ENCODE measurements at regions not wholly inside any gene's neighbourhood (a gene's known extent, or its start where the extent isn't known, plus 50 kb on each side); places are given as distances from the start of the nearest gene placed in this dataset.
"Not testable (repeated sequence)": the region's sequence is repeated elsewhere in the genome, so short reads cannot be mapped to it uniquely, and the experiment has no call there.

DNA sequence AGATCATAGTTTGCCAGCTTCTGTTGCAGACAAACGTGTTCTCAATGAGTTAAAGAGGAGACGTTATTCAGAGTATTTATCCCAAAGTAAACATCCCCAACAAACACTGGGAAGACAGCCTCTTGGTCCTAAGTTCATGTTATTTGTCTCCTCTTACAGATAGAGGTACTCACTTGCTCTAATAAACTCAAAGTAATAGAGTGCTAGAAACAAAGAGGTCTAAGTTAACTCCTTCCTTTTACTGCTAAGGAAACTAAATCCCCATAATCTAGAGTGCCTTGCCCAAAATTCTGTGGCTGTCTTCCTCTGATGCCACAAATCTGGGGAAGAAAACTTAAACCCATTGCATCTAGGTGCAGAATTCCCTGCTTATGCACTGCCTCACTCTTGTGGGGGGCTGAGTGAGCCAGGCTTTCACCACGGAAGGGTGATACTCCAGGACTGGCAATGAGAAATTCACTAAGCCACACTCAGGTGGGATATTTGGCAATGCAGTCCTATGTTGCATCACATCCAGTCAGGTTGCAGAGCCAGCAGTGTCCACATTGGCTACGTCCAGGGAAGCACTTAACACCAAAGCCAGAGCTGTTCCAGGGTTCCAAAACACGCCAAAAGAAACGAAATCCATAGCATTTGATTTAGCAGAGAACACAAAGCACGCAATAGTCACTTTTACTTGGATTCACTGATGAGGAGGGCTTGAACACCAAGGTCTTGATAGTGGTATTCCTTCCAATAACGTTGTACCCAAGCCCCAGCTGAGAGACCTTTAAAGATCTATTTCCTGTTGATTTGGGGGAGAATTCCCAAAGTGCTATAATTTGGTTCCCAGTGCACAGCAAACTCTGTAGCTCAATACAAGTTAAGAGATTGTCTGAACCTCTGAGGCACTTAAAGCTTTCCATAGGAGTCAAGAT lies 81.0 kb upstream of the FOXQ1 start:
- DNase-seq: no peak

DNA sequence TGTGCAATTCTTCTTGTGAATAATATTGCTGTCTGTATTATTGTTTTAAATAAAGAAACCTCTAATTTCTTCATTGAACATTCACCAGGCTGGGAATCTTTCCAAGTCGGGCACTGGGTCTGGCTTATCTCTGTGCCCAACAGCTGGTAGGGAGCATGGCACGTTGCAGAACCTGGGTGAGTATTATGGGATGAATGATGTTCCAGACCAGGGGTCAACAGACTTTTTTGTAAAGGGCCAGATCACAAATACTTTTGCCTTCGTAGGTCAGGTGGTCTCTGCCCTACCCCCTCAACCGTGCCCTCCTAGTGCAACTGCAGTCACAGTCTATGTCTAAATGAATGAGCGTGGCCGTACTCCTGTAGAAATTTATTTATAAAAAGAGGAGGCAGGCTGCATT lies 81.6 kb upstream of the FOXQ1 start:
- DNase-seq: no peak

DNA sequence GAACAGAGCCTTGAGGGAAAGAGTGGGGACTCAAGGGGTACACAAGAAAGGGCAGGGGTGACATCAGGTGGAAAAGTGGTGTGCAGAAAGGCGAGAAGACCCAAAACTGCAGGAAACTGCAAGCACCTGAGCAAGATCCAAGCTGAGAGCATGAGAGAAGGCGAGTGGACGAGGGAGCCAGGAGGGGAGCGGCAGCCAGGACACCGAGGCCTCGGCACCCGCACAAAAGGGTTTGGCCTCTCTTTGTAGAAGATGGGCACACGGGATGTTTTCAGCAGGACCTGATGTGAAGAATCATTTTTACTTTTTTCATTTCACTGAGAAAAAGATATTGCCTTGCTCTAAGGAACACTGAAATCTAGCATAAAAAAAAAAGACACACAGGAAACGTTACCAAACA lies 82.1 kb upstream of the FOXQ1 start:
- no peak for DNase-seq

DNA sequence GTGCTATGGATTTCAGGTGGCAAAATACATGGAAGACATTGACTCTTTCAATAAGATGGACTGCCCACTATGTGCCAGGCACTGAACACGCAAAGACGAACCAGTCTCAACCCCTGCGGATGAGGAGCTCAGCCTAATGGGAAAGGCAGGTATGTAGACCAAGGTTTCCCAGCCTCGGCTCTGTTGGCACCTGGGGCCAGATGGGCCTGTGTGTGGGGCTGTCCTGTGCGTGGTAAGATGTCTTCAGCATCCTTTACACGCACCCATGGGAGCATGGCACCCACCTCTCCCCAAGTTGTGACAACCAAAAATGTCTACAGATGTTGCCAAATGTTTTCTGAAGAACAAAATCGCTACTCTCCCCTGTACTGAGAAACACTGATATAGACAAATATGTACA lies 82.6 kb upstream of the FOXQ1 start:
- no peak for DNase-seq

DNA sequence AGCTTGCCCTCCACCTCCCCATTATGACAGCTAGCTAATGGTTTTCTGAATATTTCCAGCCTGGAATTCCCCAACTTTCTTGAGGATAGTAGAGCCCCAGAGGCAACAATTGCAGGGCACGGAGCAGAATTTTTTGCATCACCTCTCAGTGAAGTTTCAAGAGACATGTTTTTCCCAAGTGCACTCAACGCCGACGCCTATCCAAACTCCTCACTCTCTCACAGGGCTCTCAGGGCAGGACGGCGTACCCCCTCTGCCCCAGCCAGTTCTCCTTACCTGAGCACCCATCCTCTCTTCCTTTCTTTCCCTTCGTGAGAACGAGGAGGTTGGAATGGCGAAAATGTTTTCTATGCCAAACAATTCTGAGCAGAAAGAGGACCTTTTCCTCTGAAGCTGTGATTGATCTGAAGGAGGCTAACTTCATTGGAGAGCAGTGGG lies 83.1 kb upstream of the FOXQ1 start:
- DNase-seq: no peak

DNA sequence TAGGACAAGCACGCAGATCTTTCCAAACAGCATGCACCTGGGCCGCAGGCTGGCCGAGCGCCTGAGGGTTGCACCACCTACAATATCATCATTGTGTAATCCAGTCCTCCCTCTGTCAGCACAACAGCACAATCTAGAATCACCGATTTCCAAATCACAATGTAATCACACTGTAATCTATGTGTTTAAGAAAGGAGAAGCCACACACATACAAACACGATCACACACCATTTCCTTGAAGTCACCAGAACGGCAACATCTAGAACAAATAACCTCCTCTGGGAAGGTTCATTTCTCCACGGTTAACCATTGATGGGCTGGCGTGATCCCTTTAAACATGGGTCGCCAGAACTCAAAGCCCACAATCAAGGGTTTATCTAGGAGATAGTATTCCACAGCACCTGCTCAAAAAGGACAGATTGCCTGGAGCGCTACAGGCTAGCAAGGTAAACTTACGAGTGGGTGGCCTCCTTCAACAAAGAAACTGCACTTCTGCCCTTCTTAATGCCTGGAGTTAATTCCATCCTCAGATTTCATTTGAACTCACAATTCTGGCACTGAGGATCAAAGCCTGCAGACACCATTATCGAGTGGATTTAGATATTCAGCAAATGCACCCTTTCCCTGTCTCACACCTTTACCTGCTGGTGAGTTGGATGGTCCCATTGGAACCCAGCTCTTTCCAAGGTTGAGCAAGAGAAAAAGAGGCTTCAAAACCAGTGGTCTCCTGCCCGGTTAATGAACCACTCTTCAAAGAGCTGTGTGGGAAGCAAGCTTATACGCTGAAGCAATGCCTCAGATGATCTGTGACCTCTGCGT lies 83.8 kb upstream of the FOXQ1 start:
- no peak for DNase-seq

DNA sequence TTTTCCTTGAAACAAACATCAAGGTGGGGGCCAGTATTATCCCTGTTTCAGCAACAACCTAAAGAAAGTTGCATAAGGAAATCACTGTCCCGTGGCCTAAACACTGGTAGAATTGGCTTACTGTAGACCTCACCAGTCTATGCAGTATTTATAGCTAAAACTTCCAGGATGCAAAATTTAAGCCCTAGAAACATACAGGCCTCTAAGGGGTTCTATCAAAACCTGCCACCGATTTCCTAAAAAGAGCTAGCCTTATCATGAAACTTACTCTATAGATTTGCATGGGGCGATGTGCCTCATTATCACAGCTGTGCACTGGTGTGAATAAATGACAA lies 84.3 kb upstream of the FOXQ1 start:
- no peak for DNase-seq

DNA sequence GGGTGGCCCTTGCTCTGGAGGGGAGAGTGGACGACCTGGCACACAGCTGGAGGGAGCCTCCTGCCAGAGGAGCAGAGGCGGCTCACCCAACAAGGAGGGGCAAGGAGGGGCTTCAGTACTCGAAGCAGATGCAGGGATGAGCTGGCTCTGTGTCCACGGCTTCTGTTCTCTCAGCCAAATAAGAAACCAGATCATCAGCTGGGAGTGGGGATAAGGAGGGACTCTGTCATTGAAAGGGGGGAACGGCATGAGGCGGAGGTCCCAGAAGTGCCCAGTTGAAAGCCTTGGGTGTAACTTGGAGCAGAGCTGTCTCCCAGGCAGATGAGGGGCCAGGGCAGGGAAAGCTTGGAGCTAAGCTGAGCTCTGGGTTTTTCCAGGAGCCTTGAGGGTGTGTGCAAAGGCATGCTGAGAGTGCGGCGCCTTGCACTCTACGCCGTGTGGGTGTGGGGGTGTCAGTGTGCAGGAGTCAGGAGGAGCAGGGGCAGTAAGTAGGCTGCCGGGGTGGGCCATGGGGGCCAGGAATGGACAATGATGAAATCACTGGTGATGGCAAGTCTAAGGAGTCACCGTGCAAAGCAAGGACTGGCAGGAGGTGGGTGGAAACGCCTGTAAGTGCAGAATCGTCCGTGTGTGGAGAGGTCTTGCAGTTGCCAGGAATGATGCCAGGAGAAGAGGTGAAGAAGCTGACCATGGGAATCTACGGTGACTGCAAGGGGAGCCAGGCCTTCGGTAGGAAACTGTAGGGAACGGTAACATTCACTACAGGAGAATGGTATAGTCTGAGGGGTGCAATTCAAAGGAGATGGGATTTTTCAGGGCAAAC lies 85.4 kb upstream of the FOXQ1 start:
- DNase-seq: no peak

DNA sequence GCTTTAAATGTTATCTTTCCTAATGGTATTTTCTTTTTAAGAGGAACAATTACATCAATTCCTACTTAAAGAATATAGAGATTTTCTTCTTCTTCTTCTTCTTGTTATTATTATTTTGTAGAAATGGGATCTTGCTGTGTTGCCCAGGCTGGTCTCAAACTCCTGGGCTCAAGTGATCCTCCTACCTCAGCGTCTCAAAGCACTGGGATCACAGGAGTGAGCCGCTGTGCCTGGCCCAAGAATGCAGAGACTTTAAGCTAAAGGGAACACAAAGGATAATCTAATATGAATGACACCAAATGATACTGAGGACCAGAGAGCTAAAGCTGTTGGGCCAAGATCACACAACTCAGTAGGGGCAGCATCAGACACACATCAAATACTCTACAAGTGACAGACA lies 87.4 kb upstream of the FOXQ1 start:
- no peak for DNase-seq

DNA sequence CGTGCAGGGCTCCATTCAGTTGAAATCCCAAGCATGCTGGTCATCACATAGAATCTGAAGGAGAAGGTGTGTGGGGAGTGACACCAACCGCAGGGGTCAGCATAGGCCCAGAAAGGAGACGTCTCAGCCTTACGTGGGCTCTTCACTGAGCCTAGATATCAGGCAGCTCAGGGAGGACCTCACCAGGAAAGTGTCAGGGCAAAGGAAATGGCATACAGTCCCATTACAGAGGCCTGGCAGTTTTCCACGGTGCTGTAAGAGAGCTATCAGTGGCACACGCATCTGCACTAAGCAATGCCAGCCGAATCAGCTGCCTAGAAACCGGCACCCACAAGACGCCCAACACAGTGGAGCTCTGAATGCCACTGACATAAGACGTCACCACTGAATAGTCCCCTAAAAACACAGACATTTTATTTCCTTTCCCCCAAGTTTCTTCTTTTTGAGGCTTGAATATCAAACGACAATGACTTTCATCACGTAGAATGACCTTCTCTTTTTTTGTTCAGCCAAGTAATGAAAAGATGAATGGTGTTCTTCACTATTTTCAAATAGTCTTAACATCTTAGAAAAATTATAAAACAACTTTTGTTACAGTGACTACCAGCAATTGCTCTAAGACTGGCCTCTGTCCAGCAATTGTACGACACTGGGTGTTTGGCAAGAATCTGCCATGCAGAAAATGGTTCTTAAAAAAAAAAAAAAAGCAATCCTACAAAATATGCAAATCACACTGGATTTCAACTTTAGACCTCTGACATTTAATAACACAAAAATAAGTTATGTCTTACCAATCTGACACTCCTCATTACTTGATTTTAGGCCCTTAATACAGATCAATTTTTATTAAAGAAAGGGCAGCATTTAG lies 88.9 kb upstream of the FOXQ1 start:
- no peak for DNase-seq

DNA sequence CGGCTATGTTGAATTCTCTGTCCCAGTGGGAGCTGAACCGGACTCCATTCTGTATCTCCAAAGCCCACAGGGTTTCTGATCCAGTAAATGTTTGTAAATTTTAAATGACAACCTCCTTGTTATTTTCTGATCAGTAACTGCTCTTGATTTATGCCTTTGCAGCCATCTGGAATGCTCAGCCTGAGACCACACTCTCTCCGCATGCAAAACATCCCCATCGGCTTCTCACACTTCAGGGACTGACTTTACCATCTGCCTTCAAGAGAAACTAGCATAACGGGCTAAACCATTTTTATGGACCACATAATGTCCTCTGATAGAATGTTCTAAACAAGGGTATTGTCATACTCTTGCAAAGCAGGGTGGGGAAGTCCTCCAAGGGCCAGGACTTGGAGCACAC lies 94.5 kb upstream of the FOXQ1 start:
- DNase-seq: no peak

DNA sequence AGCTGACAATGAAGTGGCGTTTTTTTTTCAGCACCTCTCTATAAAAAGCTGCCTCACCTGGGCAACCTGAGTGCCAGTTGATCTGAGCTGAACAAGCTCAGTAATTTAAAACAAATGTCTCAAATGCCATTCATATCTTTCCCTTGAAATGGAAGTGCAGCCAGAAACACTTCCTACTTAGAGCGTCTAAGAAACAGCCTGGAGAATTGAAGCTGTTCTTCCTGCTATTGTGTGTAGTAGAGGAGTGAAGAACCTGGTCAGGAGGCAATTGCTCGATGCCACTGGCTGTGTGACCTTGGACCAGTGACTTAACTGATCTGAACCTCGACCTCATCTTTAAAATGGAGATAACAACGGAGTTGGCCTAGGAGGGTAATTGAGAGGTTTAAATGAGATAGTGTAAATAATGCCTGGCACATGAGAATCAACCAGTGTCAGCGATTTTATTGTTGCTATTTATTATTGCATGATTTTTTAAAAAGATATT lies 95.4 kb upstream of the FOXQ1 start:
- no peak for DNase-seq

DNA sequence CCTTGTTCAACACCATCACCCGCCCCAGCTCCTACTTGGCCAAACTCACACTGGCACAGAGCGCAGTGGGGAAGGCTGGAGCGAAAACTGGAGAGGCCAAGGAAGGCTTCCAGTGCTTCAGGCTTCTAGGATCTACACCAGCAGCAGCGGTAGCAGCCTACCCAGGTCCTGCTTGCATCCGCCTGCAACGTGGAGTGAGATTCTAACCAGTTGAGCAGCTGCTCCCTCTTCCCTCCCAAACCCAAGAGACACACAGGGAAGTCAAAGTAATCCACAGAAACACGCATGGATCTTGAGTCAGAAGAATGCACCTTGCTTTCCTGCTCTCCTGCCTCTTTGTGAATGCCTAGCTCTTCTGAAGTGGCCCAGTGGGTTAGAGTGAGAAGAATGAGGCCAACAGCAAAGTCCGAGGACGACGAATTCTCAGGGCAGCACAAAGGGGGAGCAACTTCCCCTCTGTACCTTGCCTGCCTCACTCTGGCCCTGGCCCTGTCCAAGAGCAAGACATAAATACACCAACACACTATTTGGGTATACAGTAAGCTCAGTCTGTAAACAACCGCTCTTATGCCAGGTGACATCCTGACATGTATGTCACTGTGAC lies 95.9 kb upstream of the FOXQ1 start:
- DNase-seq: no peak

DNA sequence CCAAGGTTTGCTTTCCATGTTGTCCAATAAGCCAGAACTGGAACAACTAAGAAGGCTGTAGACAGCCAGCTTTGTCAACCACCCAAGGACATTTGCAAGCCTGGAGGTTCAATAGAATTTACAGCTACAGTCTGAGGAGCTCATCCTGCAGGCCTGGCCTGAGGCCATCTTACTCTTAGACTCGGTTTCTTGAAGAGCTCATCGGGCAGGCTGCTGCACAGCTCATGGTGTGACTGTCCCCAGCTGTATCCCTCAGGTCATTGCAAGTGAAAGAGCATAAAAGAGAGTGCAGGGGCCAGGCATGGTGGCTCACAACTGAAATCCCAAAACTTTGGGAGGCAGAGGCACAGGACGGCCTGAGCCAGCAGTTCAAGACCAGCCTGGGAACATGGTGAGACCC lies 96.9 kb upstream of the FOXQ1 start:
- no peak for DNase-seq

DNA sequence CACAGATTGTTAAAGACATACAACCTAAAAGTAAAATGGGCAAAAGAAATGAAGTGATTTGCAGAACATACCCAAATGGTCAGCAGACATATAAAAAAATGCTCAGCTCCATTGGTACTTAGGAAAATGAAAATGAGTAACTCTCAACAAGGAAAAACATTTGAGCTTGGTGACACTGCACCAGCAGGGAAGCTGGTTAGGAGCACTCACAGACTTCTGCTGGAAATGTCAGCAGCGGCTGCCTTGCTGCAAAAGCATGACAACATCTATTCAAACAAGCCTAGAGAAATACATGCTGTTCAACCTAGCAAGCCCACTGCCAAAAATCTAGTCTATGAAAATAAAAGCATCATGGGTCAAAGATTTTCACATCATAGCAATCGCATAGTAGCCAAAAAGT lies 99.0 kb upstream of the FOXQ1 start:
- DNase-seq: no peak

DNA sequence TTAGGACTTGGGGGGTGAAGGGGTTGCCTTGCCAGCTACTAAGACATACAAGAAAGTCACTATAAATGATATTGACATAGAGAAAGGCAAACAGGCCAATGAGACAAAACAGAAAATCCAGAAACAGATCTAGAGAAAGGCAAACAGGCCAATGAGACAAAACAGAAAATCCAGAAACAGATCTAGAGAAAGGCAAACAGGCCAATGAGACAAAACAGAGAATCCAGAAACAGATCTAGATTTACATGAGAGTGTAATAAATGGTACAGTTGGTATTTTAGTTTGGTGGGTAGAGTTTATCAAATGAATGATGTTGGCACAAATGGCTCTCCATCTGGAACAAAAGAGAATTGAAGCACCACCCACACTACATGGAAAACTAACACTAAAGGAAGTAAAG lies 99.8 kb upstream of the FOXQ1 start:
- DNase-seq: not testable (repeated sequence)

DNA sequence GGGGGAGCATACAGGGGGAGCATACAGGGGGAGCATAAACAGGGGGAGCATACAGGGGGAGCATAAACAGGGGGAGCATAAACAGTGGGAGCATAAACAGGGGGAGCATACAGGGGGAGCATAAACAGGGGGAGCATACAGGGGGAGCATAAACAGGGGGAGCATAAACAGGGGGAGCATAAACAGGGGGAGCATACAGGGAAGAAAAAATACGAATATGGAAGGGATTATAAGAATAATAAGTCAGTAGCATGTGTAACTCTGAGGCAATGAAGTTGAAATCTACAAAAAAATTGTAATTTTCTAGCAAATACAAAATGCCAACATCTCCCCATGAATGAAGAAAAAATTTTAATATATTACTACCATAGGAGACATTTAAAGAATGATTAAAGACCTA lies 101.3 kb upstream of the FOXQ1 start:
- not testable (repeated sequence) for DNase-seq

DNA sequence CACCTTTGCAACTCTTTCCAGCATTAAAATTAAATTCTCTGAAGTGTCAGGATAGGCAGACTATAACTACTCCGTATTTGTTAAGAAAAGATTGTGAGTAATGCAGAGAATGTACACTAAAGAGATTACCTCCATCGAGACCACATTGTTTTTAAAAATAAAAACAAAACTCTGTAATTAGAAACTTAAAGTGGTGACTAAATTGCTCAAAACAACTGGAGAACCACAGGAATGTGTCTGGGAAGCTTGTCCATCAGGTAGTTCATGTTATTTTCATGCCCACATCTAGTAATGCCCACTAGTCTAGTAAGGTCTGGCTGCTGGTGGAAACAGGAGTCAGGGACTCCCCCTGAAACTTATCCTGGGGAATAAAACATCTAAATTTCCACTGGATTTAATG lies 103.0 kb upstream of the FOXQ1 start:
- no peak for DNase-seq

DNA sequence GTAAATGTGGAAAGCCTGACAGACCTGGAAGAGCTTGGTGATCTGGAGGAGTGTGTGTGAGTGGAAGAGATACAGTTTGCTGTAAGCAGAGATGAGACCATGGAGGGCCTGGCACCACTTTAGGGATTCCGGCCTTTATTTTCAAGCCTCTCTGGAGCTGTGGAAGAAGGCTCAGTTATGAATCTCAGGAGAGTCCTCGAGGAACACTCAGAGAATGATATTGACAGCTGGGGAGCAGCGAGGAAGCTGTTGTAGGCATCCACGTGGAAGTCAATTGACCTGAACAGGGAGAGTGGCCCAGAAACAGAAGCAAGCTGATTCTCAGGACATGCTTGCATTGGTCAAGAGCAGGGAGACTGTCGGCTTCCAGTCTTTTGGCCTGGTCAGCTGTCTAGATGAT lies 108.4 kb upstream of the FOXQ1 start:
- DNase-seq: no peak

DNA sequence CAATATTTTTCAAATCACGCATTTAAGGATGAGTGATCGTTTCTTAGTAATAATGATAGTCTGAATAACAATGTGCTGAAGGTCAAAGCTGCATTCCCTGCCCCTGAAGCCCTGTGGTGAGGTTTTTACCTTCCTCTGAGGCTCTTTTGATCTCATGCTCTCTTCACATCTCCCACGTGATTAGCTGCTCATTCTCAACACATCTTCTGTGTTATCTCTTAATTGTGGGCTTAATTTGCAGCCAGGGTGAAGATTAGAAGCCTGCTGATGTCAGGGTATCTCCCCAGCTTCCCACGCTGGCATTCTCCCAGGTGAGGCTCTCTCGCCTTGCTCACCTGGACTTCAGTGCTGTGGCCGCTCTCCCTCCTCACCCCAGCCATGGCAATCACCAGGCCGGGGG lies 109.7 kb upstream of the FOXQ1 start:
- no peak for DNase-seq

DNA sequence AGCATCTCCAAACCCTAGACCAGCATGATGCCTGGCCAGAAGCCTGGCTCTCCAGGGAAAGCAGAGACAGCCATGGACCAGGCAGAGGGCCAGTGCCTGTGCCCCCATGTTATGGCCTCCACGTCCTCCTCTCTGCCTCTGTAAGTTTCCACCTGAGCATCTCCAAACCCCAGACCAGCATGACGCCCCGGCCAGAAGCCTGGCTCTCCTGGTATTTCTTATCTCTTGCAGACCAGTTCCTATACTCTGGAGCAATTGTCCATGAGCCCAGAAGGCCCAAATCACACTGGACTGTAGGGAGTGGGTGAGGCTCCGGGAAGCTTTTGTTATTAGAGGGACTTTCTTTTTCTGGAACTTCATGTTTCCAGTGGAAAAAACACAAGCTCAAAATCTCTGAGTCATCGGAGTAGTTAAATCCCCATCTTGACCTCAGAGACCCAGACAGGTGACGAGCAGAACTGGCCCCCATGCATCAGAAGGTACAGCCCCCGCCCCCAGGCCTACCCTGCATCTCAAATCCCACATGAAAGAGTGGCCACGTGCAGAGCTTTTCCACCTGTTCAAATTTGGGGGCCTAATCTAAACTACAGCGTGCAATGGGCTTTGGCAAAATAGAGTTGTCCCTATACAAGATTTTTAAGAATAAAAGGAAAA lies 110.2 kb upstream of the FOXQ1 start:
- DNase-seq: no peak
